ENCODE measurements at regions not wholly inside any gene's neighbourhood (a gene's known extent, or its start where the extent isn't known, plus 50 kb on each side); places are given as distances from the start of the nearest gene placed in this dataset.

- TF ChIP-seq CTCF (IDR thresholded peaks at IDR 0.05) (no peak), POLR2A (IDR thresholded peaks at IDR 0.05) (no peak)
These were observed 469.3 kb upstream of the COBL start for GRCh38 chr7:51785876-51786275.

Data from right lobe of liver (tissue), 4 donors.